OCI-LY3 (cell line): ENCODE measurements at regions not wholly inside any gene's neighbourhood (a gene's known extent, or its start where the extent isn't known, plus 50 kb on each side); places are given as distances from the start of the nearest gene placed in this dataset.

Experiments
- EZH2phosphoT487 ChIP-seq: fragments of 200-600 bp; shearing (Covaris generic); IDR thresholded peaks from 2 replicates; pipeline ENCODE4 v1.6.1; 2018; ENCODE audit warnings: antibody characterized with exemption, mixed run types, low read depth
- TF ChIP-seq, protein P1 (sequence below): fragments of 200-600, 300-600 bp; sonication (generic); IDR thresholded peaks from 2 replicates; pipeline ENCODE4 v1.5.1; 2014; ENCODE audit warnings: antibody characterized with exemption, low read length, low read depth

DNA sequence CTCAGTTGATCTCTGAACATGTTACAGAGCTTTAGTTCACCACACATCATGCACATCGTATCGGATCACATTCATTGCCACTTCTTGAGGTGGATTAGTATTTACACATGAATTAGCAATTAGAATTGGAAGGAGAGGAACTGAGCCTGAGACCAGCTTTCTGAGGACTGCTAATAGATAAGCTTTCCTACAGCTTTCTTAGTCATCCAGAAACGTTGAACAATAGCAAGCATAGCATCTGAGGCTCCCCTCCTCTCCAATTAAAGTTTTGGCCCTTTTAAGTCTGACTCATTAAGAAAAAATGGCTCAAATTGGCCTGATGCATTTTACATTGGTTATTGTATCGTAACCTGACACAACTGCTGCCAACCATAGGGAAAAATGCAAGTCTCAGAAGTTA lies 1130.4 kb downstream of the CDH8 start:
- TF ChIP-seq, protein P1, sequence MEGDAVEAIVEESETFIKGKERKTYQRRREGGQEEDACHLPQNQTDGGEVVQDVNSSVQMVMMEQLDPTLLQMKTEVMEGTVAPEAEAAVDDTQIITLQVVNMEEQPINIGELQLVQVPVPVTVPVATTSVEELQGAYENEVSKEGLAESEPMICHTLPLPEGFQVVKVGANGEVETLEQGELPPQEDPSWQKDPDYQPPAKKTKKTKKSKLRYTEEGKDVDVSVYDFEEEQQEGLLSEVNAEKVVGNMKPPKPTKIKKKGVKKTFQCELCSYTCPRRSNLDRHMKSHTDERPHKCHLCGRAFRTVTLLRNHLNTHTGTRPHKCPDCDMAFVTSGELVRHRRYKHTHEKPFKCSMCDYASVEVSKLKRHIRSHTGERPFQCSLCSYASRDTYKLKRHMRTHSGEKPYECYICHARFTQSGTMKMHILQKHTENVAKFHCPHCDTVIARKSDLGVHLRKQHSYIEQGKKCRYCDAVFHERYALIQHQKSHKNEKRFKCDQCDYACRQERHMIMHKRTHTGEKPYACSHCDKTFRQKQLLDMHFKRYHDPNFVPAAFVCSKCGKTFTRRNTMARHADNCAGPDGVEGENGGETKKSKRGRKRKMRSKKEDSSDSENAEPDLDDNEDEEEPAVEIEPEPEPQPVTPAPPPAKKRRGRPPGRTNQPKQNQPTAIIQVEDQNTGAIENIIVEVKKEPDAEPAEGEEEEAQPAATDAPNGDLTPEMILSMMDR: no peak
- TF ChIP-seq EZH2phosphoT487: no peak
